ENCODE measurements at regions not wholly inside any gene's neighbourhood (a gene's known extent, or its start where the extent isn't known, plus 50 kb on each side); places are given as distances from the start of the nearest gene placed in this dataset.

DNA sequence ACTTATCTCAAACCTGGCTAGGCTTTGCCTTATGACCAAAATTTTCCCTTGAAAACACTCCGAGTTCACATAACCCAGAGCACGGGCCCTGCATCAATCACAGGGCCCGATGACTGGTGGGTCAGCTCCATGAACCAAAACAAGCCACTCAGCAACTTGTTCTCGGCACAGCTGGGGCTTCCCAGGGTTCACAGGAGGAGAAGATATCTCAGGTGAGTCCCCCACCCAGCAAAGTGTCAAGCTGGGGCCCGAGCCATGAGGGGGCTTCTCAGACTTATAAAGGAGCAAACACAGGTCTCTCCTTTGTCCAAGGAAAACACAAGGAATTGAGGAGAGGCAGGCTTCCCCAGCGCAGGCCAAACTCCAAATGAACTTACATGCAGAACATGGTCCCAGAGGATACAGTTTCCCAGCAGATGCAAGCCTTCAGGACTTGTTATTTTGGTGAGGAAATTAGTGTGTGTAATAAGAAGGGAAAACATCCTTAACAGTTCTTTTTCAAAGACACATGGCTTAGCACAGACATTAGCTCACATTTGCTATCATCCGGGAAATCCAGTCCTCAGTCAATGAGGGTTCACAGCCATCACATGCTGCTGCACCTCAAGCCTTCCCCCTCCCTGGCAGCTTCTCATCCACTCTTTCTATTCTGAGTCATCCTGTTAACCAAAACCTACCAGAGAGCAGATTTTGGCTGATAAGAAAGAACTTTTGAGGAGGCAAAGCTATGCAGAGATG, 98.1 kb upstream of the NFIA start:
- DNase-seq = no peak

DNA sequence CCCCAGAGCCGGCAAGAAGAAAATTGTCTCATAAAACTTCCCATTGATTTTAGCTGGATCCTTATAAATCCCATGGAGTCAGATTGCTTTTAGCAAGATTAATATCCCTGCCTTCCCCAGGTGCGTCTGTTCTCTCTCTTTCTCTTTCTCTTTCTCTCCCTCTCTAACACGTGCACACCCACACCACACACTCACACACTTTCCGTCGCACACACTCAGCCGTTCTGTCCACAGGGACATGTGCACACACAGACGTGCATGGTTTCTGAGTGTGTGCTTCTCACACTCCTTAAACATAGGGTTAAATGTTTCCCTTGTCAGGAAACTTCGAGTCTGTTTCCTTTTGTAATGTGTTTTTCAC, 98.7 kb upstream of the NFIA start:
- DNase-seq = no peak

DNA sequence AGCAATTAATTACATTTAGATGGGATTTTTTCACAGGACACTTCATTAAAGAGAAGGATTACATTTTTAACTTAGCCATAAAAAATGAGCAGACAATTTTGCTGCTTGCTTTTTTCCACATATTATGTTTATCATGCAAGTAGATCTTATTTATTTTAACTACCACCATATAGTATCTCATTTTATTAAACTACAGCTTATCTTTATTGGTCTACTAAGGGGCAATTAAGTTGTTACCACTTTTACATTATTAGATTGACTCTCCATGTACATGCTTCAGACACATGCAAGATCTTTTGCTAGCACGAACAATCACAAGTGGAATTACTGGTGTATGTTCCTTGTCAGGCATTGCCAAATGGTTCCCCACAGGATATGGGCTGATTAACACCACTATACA, 99.8 kb upstream of the NFIA start:
- DNase-seq = no peak

DNA sequence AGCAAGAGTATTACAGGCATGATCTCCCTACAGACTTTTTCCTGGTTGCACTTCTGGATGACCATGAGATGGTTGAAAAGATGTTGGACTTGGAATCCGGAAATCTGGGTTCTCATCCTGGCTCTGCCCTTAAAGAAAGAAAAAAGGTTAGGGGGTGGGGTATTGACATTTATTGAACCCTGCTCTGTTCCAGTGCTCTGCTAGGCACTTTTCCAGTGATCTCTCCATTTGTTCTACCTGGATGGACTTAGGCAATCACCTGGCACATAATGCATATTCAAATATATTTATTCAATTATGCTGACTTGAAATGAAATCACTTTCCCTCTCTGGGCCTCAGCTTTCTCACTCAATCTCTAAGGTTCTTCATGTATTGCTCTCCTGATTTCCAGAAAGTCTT, 101.0 kb upstream of the NFIA start:
- no peak for DNase-seq

DNA sequence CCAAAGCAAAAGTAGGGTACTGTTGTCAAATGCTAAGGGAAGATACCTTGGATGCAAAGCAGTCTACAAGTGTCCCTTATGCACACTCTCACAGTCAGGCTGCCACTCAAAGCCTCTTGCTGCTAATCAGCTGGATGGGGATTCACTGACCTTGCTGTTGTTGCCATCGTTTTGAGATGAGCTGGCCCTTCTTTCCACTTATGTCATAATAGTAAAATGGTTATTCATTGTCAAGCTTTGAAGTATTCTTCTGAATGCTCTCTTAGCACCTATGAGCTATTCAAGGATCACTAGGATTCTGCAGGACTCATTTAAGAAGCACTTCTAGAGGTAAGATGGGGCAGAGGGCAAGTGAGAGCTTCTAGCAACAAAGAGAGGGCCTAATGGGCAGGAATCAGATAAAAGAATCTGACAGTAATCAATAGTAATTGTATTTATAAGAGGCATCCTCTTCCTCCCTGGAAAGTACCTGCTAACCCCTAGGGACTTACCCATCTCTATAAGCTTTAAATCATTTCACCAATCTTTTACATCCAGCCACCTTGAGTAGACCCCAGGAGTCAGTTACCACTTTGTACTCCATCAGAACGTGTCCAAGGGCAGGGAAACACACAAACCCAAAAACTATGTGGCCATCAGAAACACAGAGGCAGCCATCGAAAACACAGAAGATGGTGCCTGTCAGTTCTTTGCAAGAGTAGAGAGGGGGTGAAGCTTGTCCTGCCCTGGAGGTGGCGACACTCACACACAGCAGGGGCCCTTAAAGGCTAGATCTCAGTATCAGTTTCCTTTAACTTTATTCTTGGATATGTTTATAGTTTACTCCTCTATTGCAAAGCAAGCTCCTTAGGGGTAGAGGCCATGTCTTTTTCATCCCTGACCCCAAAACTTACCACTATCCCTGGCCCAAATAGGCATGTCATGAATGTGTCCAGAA, 103.7 kb upstream of the NFIA start:
- DNase-seq = no peak

DNA sequence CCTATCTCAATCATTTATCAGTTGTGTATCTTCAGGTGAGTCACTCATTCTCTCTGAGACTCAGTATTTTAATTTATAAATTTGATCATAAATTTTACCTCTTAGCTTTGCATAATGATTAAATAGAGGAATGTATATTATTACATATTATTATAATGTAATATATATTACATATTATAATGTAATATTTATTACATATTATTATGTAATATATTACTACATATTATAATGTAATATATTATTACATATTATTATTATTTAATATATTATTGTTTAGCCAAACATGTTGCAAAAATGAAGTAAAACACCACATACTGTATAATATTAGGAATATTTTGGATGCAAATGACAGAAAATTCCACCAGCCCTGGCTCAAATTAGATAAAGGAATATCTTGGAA, 104.7 kb upstream of the NFIA start:
- DNase-seq = no peak

DNA sequence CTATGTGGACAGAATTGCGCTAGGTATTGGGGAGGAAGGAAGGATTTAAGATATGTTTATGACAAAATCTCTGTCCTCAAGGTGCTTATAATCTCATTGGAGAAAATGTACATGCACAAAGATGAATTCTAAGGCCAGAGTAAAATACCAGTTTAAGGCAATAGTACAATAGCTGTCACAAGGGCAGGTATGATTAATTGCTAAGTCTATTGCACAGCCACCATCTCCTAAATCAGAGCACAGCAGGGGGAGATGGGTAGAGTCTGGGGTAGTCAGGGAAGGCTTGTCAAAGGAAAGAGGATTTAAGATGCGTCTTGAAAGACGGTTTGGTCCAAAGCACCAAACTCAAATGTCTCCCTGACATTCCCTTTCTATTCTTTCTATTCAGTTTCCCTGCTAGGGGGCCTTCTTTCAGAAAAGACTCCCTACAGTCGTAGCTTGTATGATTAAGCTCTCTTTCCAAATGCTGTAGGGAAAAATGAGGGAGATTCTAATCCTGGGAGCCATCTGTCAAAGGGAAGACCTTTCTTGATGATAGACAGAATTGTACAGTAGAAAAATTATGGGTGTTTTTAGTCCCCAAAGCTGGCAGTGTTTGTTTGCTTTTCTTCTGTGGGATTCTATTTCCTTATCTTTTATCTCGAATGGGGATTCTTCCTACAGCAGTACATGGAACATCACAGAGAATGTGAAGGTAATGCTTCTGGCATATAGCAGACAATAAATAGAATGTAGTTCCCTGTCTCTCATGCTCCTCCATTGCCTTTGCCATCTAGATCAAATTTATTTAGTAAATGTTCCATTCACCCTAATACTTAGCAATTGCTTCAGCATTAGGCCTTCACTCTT, 107.6 kb upstream of the NFIA start:
- no peak for DNase-seq

DNA sequence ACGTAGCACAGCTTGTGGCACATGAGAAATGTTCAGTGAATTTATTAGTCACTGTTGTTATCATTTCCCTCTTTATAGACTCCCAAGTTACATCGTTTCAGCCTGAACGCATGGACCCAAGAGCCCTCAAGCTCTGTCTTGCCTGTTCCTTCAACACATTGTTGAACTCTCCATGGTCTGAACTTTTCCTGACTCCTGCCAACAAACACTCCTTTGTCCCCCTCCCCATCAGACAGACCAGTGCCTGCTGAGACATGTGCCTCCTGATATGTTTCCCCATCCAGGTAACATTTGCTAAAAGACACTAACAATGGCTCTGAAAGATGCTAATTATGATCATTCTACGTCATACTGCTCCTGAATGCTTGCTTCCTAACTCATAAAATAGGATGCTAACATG, 108.7 kb upstream of the NFIA start:
- DNase-seq = no peak

DNA sequence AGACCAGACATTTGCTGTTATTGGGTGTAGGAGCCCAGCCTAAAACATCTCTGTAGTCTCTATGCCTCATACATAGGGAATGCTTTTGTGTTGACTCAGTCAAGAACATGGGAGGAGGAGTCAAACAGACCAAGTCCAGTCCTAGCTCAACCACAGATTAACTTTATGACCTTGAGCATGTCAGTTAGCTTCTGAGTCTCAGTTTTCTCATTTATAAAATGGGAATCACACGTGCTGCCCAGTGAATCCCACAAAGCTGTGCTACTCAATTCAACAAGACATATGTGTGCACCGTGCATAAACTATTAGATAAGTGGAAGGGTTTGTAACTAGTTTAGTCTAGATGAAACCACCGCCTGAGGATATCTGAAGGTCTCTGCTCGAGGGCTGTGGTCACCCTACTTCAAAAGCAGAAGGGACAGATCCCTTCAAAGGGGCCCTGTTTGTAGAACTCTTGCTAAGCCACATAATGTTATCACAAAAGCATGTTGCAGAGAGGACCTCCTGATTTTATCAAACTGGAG, 109.5 kb upstream of the NFIA start:
- DNase-seq = no peak

DNA sequence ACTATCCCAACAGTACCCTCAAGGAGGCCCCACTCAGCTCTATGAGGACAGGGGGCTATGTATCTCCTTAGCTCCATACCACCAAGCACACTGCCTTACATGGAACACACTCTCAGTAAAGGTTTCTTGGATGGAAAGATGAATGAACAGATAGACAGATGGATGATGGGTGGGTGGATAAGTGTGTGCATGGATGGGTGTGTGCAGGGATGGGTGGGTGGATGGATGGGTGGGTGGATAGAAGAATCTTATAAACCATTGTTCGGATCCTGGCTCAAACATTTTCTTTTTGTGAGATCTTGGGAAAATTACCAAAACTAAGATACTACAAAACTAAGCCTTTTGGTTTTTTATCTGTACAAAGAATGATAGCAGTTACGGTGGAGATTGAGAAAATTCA, 111.0 kb upstream of the NFIA start:
- no peak for DNase-seq

DNA sequence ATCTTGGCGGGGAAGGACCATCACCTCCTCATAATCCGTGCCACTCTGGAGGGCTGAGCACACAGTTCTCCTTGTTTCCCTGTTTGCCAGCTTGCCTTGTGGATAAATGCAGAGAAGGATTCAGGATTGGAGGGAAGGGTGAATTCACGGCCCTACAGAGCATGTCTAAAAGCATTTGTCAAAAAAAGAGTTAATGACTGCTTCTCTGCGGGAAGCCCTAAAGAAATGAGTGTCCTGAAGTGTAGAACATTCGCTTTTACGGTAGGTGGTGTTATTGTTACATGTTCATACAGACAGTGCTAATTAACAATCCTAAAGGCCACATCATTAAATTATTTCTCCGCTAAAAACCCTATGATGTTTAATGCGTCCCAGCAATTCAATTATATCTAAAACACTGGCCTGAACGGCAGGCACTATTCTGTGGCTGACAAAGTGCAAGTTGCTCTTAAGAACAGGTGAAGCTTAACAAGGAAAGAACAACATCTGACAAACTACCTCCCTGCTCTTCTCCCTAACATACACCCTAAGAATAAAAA, 112.3 kb upstream of the NFIA start:
- DNase-seq = peak; percentile 29

DNA sequence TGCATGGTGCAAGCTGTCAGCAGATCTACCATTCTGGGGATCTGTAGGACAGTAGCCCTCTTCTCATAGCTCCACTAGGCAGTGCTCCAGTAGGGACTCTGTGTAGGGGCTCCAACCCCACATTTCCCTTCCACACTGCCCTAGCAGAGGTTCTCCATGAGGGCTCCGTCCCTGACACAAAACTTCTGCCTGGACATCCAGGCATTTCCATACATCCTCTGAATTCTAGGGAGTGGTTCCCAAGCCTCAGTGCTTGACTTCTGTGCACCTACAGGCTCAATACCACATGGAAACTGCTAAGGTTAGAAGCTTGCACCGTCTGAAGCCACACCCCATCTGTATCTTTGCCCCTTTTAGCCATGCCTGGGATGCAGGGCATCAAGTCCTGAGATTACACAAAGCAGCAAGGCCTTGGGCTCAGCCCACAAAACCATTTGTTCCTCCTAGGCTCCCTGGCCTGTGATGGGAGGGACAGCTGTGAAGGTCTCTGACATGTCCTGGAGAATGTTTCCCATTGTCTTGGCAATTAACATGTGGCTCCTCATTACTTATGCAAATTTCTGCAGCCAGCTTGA, 117.0 kb upstream of the NFIA start:
- DNase-seq = no peak

DNA sequence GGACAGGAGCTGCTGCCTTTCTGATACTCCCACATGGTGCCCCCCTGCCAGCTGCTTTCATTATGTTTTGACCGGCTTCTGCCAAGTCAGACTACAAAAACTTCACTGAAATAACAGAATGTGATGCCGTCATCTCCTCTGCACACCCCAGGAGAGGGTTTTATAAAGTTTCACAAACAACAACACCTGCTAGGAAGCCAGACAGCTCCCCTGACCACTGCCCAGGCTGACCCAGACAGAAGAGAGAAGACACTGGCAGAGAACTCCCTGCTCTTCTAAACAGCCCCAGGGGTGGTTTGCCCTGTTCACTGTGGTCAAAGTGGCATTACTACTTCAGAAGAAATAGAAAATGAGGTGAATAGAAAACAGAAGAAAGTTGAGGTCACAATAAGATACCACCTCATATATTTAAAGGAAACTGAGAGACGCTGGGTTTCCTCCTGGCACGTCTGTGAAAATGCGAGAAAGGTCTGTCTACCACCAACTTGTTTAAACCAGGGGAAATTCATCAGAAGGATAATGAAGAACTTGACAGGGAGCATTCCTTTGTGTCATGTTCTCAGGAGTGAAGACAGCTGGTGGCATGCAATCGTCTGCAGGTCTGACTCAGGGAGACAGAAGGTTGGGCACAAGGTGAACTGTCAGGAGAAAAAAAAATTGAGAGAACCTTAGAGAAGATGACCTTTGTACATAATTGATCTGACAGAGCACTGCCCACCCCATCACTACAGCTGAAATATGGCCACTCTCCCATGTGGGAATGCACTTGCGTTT, 119.0 kb upstream of the NFIA start:
- no peak for DNase-seq

DNA sequence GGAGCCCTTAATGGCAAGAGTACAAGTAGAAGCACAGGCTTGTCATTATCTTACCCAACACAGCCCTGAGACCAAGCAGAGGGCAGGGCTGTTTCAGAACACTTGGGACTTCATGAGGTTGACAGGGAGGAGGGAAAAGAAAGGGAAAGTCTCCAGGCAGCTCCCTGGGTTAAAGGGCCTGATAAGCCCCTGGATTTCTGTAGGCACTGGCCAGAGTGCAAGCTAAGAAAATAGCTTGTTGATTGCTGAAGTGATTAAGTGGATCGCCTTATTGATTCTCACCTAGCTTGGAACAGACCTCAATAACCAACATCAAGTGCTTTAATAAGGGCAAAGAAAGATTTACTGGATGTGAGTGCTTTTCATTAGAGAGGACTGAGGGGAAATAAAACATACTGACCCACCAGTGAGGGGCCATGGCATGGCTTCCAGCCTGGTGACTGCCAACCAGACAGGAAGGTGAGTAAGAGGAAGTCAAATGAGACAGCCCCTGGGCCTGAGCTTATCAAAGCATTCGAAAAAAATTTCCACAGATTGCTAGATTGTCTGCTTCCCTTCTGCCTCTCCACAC, 121.4 kb upstream of the NFIA start:
- no peak for DNase-seq

DNA sequence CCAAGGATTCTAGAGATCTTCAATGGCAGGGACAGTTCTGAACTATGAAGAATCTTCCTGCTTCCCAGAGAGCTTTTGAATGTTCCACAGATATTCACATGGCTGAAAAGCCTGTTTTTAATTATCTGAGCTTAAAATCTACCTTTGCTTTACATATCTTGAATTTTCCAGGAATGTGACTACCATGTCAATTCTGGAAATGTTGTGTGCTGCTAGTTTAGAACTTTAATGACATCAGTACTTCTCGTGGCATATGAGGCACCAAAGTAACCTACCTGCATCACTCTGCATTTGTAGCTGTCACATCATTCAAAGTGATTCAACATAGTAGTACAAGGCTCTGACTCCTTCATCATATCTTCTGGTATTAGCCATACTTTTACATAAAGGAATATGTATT, 122.7 kb upstream of the NFIA start:
- no peak for DNase-seq

DNA sequence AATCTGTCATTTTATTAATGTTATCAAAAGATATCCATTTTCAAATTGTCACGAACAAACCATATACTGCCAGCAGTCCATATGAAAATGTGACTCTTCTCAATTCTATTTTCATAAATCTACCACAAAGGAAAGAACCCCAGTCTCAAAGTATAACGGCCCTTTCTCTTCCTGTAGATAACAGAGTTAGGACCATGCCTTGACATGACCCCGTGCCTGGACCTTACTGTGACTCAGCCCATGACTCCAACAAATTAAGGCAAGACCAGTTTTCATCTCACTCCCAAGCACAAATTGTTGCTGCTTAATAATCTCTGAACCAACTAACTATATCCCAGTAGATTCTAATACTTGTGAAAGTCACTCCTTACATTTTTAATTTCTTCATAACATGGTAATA, 124.4 kb upstream of the NFIA start:
- DNase-seq = no peak

DNA sequence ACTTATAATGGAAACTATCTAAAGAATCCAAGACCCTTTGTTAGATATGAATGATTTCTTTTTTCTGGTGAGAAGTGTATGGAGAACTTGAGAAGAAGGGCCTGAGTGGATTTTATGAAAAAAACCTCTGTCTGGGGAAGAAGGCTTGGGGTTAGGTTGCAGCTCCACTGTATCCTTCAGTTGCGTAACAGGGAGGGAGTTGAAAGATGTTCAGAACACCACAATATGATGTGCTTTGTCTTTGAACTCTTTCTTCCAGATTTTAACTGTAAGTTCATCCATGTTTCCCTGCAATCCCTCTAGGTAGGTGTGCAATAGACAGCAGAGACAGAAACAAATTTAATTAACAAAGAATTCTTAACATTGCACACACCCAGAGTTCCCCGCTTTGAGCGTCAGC, 125.8 kb upstream of the NFIA start:
- DNase-seq = no peak

DNA sequence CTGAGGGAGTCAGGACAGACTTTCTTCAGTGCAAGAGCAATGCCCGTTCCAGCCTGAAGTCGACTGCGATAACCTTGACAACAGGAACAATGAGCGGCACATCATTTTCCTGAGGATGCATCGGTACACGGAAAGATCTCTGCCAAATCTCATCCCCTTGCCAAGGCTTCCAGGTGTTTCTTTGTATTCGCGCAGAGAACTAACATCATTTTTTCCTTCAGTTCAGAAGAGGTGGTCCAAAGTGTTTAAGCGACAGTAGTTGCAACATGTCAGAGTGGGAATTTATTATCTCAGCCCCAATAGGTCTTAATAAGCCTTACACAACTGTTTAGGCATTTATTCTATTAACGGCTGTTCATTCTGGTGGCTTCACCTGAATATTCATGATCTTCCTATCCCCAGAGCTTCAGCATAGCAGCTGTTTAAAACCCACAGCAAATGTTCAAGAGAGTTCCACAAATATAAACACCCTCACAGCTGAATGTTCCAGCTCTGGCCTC, 129.7 kb upstream of the NFIA start:
- no peak for DNase-seq

DNA sequence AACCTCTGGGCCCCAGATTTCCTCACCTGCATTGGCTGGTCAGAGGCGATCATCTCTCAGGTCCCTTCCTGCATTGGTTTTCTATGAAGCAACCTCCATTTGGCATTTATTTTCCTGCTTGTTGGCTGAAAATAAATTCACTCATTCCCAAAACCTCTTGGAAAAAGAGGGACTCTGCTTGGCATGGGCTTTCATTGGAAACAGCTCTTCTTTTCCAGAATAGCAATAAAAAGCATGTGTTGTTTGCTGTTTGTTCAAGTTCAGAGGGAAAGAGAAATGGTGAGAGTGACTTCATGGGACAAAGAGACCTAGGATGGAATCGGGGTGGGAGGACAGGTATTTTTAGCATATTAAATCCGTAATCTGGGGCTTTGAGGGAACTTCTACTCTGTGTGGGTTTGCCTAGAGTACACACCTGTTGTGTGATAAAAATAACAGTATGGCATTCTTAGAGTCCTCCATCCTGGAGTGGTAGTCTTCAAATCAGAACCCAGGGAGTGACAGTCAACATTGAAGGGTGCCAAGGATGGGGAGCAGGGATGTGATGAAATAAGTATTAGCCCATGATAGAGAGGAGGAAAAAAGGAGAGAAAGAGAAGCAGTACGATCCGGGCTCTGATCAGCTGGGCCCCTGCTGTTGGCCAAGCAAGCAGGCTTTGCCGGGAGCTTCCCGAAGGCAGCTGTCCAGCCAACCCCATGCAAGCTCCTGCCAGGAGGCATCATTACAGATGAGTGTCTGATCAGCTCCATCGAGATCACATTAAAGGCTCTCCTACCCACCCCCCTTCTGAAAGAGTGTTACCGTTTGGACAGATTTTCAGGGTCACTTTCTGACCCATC, 131.9 kb upstream of the NFIA start:
- DNase-seq = no peak

DNA sequence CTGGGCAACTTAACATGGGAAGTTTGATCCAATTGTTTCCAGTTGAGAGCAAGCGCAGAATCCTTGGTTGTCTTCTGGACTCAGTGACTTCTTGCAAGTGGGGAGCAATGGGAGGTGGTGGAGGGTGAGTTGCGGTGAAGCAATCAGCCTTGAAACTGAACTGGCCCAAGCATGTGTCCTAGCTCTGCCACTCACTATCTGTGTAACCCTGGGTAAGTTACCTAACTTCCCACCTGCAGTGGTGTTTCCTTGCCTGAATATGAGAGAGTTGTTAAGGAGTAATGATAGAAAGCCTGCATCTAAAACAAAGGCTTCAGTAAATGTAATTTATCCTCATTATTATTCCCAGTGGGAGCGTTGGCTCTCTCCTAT, 132.5 kb upstream of the NFIA start:
- DNase-seq = no peak

All from NCI-H1436 (cell line).